PC-9 (cell line): ENCODE measurements at regions not wholly inside any gene's neighbourhood (a gene's known extent, or its start where the extent isn't known, plus 50 kb on each side); places are given as distances from the start of the nearest gene placed in this dataset.

Experiments
- BruUV-seq: library from RNA; stranded (reverse); fragments of 400-500 nt; replicated peaks from 2 replicates; lab custom pipeline; 2021; lab: Mats Ljungman, UMichigan
- CTCF ChIA-PET: fragments of 300-600 bp; sonication (Branson Sonifier 250); formaldehyde crosslinking; loops from one replicate; lab custom pipeline; 2022; ENCODE audit warnings: antibody characterized with exemption; lab: Charles Lee
- POLR2A ChIA-PET: fragments of 300-600 bp; sonication (Branson Sonifier 250); formaldehyde crosslinking; loops from one replicate; lab custom pipeline; 2022; ENCODE audit warnings: antibody characterized with exemption; ENCODE audit not compliant: unreplicated experiment; lab: Charles Lee
- DNase-seq, 2 experiments: peaks; one replicate each; pipeline versions ENCODE4 v3.0.0 to v3.0.0-alpha.2; 2015 to 2022; ENCODE audit warnings: mixed read lengths in 1 of 2
- H2AFZ ChIP-seq: fragments of 200-600 bp; sonication (generic); 2 replicates; pipeline ENCODE4 v1.8.1; 2017; ENCODE audit warnings: antibody characterized with exemption
- H3F3A ChIP-seq: fragments of 200-600 bp; sonication (generic); 2 replicates; pipeline ENCODE4 v1.8.1; 2017; ENCODE audit warnings: antibody characterized with exemption, mild to moderate bottlenecking, low read depth; ENCODE audit not compliant: insufficient read depth
- H3K27ac ChIP-seq: fragments of 200-600 bp; sonication (generic); 2 replicates; pipeline ENCODE4 v1.6.1; 2016; ENCODE audit warnings: mixed run types
- H3K27me3 ChIP-seq: fragments of 200-600 bp; sonication (generic); 2 replicates; pipeline ENCODE4 v1.6.1; 2016; ENCODE audit warnings: low read depth, mixed run types; ENCODE audit not compliant: insufficient read depth
- H3K36me3 ChIP-seq: fragments of 200-600 bp; sonication (generic); 2 replicates; pipeline ENCODE4 v1.6.1; 2016; ENCODE audit warnings: low read depth, mixed run types
- H3K4me1 ChIP-seq: fragments of 200-600 bp; sonication (generic); replicated peaks from 2 replicates; pipeline ENCODE4 v1.6.1; 2016; ENCODE audit warnings: mixed run types; ENCODE audit not compliant: insufficient read depth
- H3K4me2 ChIP-seq: fragments of 200-600 bp; sonication (generic); 2 replicates; pipeline ENCODE4 v1.6.1; 2017; ENCODE audit warnings: mixed run types
- H3K4me3 ChIP-seq: fragments of 200-600 bp; sonication (generic); 2 replicates; pipeline ENCODE4 v1.6.1; 2016; ENCODE audit warnings: mixed run types
- H3K79me2 ChIP-seq: fragments of 200-600 bp; sonication (generic); 2 replicates; pipeline ENCODE4 v1.6.1; 2017; ENCODE audit warnings: low read depth, mixed run types
- H3K9me2 ChIP-seq: fragments of 200-600 bp; sonication (generic); 2 replicates; pipeline ENCODE4 v1.8.1; 2017; ENCODE audit warnings: mild to moderate bottlenecking; ENCODE audit not compliant: insufficient read depth
- H3K9me3 ChIP-seq: fragments of 200-600 bp; sonication (generic); 2 replicates; pipeline ENCODE4 v1.8.1; 2016; ENCODE audit warnings: low read depth; ENCODE audit not compliant: insufficient read depth
- H4K20me1 ChIP-seq: fragments of 200-600 bp; sonication (generic); 2 replicates; pipeline ENCODE4 v1.8.1; 2017; ENCODE audit not compliant: insufficient read depth
- EZH2 ChIP-seq: fragments of 200-600 bp; sonication (generic); IDR thresholded peaks from 2 replicates; pipeline ENCODE4 v1.8.0; 2017; ENCODE audit warnings: antibody characterized with exemption, low read depth
- intact Hi-C: fragments of 100-400 bp; cut with micrococcal nuclease; formaldehyde crosslinking; loops from one replicate; pipeline ENCODE4 v1.10.0; 2022; ENCODE audit not compliant: unreplicated experiment
- TF ChIP-seq, protein P1 (sequence below): fragments of 200-600 bp; sonication (generic); conservative IDR thresholded peaks from 2 replicates; pipeline ENCODE4 v1.6.1; 2017; ENCODE audit warnings: mixed run types, antibody characterized with exemption, mild to moderate bottlenecking, moderate library complexity

DNA sequence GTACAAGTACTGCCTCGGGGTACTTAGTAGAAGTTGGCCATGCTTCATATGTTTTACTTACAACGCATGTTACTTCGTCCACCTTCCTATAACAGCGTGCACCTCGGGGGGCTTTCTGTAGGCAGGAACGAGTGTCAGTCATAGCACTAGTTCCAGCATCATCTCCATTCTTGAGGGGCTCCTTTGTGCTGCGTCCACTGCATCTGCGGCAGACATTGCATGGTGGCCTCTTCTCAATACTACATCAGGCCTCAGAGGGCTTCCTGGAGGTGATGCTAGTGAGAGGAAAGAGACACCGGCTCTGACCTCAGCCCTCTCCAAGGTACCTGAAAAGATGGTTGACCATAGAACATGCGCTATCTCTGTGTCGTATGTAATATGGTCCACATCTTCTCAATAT is 121.2 kb upstream of the RTL1 start:
- no peaks in the 10 kb centered on the region for H3K9me3 ChIP-seq
- ChIA-PET POLR2A (no interaction called here), CTCF (no interaction called here)
- H3K4me1 ChIP-seq = no peaks in the 10 kb centered on the region
- TF ChIP-seq, protein P1, sequence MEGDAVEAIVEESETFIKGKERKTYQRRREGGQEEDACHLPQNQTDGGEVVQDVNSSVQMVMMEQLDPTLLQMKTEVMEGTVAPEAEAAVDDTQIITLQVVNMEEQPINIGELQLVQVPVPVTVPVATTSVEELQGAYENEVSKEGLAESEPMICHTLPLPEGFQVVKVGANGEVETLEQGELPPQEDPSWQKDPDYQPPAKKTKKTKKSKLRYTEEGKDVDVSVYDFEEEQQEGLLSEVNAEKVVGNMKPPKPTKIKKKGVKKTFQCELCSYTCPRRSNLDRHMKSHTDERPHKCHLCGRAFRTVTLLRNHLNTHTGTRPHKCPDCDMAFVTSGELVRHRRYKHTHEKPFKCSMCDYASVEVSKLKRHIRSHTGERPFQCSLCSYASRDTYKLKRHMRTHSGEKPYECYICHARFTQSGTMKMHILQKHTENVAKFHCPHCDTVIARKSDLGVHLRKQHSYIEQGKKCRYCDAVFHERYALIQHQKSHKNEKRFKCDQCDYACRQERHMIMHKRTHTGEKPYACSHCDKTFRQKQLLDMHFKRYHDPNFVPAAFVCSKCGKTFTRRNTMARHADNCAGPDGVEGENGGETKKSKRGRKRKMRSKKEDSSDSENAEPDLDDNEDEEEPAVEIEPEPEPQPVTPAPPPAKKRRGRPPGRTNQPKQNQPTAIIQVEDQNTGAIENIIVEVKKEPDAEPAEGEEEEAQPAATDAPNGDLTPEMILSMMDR = no peak
- TF ChIP-seq EZH2 = no peak
- H3K4me2 ChIP-seq = no peak overlapping the region
- no peak overlapping the region for H3K4me3 ChIP-seq
- no peaks in the 10 kb centered on the region for H3K9me2 ChIP-seq
- H3K36me3 ChIP-seq = no peaks in the 10 kb centered on the region
- H3K27me3 ChIP-seq = peaks cover 77% of the 10 kb centered on the region
- BruUV-seq = no TSS peak
- no peaks in the 10 kb centered on the region for H3F3A ChIP-seq
- no peak for DNase-seq
- no peaks in the 10 kb centered on the region for H3K79me2 ChIP-seq
- no peak overlapping the region for H3K27ac ChIP-seq
- no peak overlapping the region for H2AFZ ChIP-seq
- H4K20me1 ChIP-seq = no peaks in the 10 kb centered on the region
- intact Hi-C loops = no loop called here

DNA sequence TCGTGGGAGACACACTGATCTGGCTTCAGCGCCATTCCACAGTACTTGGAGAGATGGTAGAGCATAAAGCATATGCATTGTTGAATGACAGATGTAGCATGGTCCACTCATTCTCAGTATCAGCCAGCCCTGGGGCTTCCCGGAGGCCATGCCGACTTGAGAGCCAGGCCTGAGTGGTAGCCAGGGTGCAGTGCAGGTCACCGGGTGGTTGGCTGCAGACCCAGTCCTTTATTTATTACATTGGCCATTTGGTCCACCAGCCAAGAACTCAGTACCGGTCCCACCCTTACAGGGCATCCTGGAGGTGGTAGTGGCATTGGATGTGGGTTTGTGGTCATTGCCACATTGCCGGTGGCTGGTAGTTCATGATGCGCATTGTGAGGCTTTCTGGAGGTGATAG is 121.6 kb upstream of the RTL1 start:
- CTCF ChIA-PET = no interaction called here
- H3K4me3 ChIP-seq = no peak overlapping the region
- no peaks in the 10 kb centered on the region for H3K4me1 ChIP-seq
- intact Hi-C loops = no loop called here
- H3K79me2 ChIP-seq = no peaks in the 10 kb centered on the region
- H3K9me2 ChIP-seq = no peaks in the 10 kb centered on the region
- DNase-seq = no peak
- POLR2A ChIA-PET = no interaction called here
- no peak overlapping the region for H2AFZ ChIP-seq
- no peaks in the 10 kb centered on the region for H3F3A ChIP-seq
- H3K27ac ChIP-seq = no peak overlapping the region
- peaks cover 82% of the 10 kb centered on the region for H3K27me3 ChIP-seq
- H3K36me3 ChIP-seq = no peaks in the 10 kb centered on the region
- no peaks in the 10 kb centered on the region for H4K20me1 ChIP-seq
- H3K9me3 ChIP-seq = no peaks in the 10 kb centered on the region
- H3K4me2 ChIP-seq = no peak overlapping the region
- no TSS peak for BruUV-seq
- TF ChIP-seq, protein P1 = no peak
- no peak for TF ChIP-seq EZH2

DNA sequence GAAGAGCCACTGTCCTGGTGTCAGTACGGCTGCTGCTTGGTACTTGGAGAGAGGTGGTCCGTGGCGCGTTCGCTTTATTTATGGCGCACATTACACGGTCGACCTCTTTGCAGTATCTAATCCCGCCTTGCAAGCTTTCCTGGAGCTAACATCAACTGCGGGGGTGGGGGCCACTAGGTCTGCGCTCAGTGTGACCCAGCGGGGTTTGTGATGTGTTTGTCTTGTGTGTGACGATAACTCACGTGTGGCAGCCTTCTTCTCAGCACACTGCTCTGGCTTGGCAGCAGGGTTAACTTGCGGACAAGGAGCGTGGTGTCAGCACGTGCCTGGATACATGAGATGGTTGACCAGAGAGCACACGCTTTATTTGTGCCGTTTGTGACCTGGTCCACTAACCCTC is 122.2 kb upstream of the RTL1 start:
- H3K4me3 ChIP-seq = no peak overlapping the region
- ChIA-PET POLR2A (no interaction called here), CTCF (no interaction called here)

More for the DNA sequence above, 122.2 kb upstream of the RTL1 start:
- no peak overlapping the region for H2AFZ ChIP-seq
- H3K4me2 ChIP-seq = no peak overlapping the region
- DNase-seq = no peak
- intact Hi-C loops = no loop called here
- TF ChIP-seq EZH2 = no peak
- TF ChIP-seq, protein P1 = no peak
- H3F3A ChIP-seq = no peaks in the 10 kb centered on the region
- H3K4me1 ChIP-seq = no peaks in the 10 kb centered on the region
- H3K79me2 ChIP-seq = no peaks in the 10 kb centered on the region
- no peaks in the 10 kb centered on the region for H3K9me2 ChIP-seq
- peaks cover 87% of the 10 kb centered on the region for H3K27me3 ChIP-seq
- no TSS peak for BruUV-seq
- H3K27ac ChIP-seq = no peak overlapping the region
- H3K9me3 ChIP-seq = no peaks in the 10 kb centered on the region
- no peaks in the 10 kb centered on the region for H3K36me3 ChIP-seq
- no peaks in the 10 kb centered on the region for H4K20me1 ChIP-seq
